ENCODE measurements at regions not wholly inside any gene's neighbourhood (a gene's known extent, or its start where the extent isn't known, plus 50 kb on each side); places are given as distances from the start of the nearest gene placed in this dataset.

DNA sequence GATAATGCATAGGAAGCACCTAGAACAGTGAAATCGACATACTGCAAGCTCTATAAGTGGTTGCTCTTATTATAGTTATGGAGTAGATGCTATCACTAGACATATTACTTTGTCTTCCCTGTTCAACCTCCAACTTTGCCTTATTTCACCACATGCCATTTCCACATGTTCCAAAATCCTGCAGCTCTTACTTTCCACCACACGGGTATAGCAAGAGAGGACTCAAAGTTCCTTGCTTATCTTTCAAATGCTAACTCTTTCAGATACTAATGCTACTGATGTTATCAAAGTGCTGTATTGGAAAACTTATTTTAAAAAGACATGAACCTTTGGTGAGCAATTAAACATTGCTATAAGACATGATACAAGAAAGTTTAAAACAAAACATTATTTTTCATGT lies 1130.1 kb downstream of the HACE1 start:
- Histone ChIP-seq H3K36me3 (ENCODE audit: insufficient read depth, low read length) (no peaks in the 10 kb centered on the region), H3K27ac (ENCODE audit: low read depth, low read length, poor library complexity, severe bottlenecking) (no peak overlapping the region)
- no peak for TF ChIP-seq CTCF (IDR thresholded peaks at IDR 0.05; ENCODE audit: low read length)
- TF ChIP-seq EZH2 (IDR thresholded peaks at IDR 0.05; ENCODE audit: borderline replicate concordance, low read length) = no peak

GRCh38 chr6:103723438-103724322 lies 1136.0 kb downstream of the HACE1 start:
- TF ChIP-seq EZH2 (IDR thresholded peaks at IDR 0.05; ENCODE audit: borderline replicate concordance, low read length) = no peak
- TF ChIP-seq CTCF (IDR thresholded peaks at IDR 0.05; ENCODE audit: low read length) = no peak
- no peak overlapping the region for H3K4me3 ChIP-seq (ENCODE audit: low read depth, low read length, poor library complexity, severe bottlenecking)
- no peak overlapping the region for H3K4me2 ChIP-seq (ENCODE audit: low read length)
- no peak overlapping the region for H2AFZ ChIP-seq (ENCODE audit: low read length)
- H3F3A ChIP-seq (ENCODE audit: insufficient read depth, low read length) = no peaks in the 10 kb centered on the region
- no peaks in the 10 kb centered on the region for H3K27me3 ChIP-seq (ENCODE audit: insufficient read depth, low read length)
- H3K27ac ChIP-seq (ENCODE audit: low read depth, low read length, poor library complexity, severe bottlenecking) = no peak overlapping the region
- H3K4me1 ChIP-seq (ENCODE audit: insufficient read depth, low read length, severe bottlenecking) = no peaks in the 10 kb centered on the region
- no peaks in the 10 kb centered on the region for H3K36me3 ChIP-seq (ENCODE audit: insufficient read depth, low read length)
- no peaks in the 10 kb centered on the region for H3K9me3 ChIP-seq (ENCODE audit: low read length)
- H4K20me1 ChIP-seq (ENCODE audit: insufficient read depth, low read length) = no peaks in the 10 kb centered on the region
- no peaks in the 10 kb centered on the region for H3K9me2 ChIP-seq (ENCODE audit: low read depth, low read length)
- H3K79me2 ChIP-seq (ENCODE audit: insufficient read depth, low read length) = no peaks in the 10 kb centered on the region
- no peak overlapping the region for H3K9ac ChIP-seq (ENCODE audit: low read length)

More for the DNA sequence above, 1130.1 kb downstream of the HACE1 start:
- H3K9me3 ChIP-seq (ENCODE audit: low read length) = no peaks in the 10 kb centered on the region
- no peaks in the 10 kb centered on the region for H3K4me1 ChIP-seq (ENCODE audit: insufficient read depth, low read length, severe bottlenecking)
- no peak overlapping the region for H2AFZ ChIP-seq (ENCODE audit: low read length)
- no peak overlapping the region for H3K9ac ChIP-seq (ENCODE audit: low read length)
- no peaks in the 10 kb centered on the region for H3F3A ChIP-seq (ENCODE audit: insufficient read depth, low read length)
- H3K27me3 ChIP-seq (ENCODE audit: insufficient read depth, low read length) = no peaks in the 10 kb centered on the region
- no peaks in the 10 kb centered on the region for H3K79me2 ChIP-seq (ENCODE audit: insufficient read depth, low read length)
- H4K20me1 ChIP-seq (ENCODE audit: insufficient read depth, low read length) = no peaks in the 10 kb centered on the region
- no peak overlapping the region for H3K4me2 ChIP-seq (ENCODE audit: low read length)
- H3K9me2 ChIP-seq (ENCODE audit: low read depth, low read length) = no peaks in the 10 kb centered on the region
- H3K4me3 ChIP-seq (ENCODE audit: low read depth, low read length, poor library complexity, severe bottlenecking) = no peak overlapping the region

GRCh38 chr6:103722683-103723082 lies 1137.0 kb downstream of the HACE1 start:
- no peaks in the 10 kb centered on the region for H4K20me1 ChIP-seq (ENCODE audit: insufficient read depth, low read length)
- no peaks in the 10 kb centered on the region for H3K79me2 ChIP-seq (ENCODE audit: insufficient read depth, low read length)
- H3K27ac ChIP-seq (ENCODE audit: low read depth, low read length, poor library complexity, severe bottlenecking) = no peak overlapping the region
- H3K9me3 ChIP-seq (ENCODE audit: low read length) = no peaks in the 10 kb centered on the region
- TF ChIP-seq CTCF (IDR thresholded peaks at IDR 0.05; ENCODE audit: low read length) (no peak), EZH2 (IDR thresholded peaks at IDR 0.05; ENCODE audit: borderline replicate concordance, low read length) (no peak)
- no peaks in the 10 kb centered on the region for H3K4me1 ChIP-seq (ENCODE audit: insufficient read depth, low read length, severe bottlenecking)
- no peak overlapping the region for H3K4me3 ChIP-seq (ENCODE audit: low read depth, low read length, poor library complexity, severe bottlenecking)
- no peaks in the 10 kb centered on the region for H3K9me2 ChIP-seq (ENCODE audit: low read depth, low read length)
- H3F3A ChIP-seq (ENCODE audit: insufficient read depth, low read length) = no peaks in the 10 kb centered on the region
- H3K9ac ChIP-seq (ENCODE audit: low read length) = no peak overlapping the region
- no peaks in the 10 kb centered on the region for H3K36me3 ChIP-seq (ENCODE audit: insufficient read depth, low read length)
- H2AFZ ChIP-seq (ENCODE audit: low read length) = no peak overlapping the region
- no peaks in the 10 kb centered on the region for H3K27me3 ChIP-seq (ENCODE audit: insufficient read depth, low read length)
- H3K4me2 ChIP-seq (ENCODE audit: low read length) = no peak overlapping the region

Data from OCI-LY1 (cell line).